Fibroblast of the conjunctiva (primary cell): ENCODE measurements at regions not wholly inside any gene's neighbourhood (a gene's known extent, or its start where the extent isn't known, plus 50 kb on each side); places are given as distances from the start of the nearest gene placed in this dataset.
A peak's percentile ranks its signal among the peaks of the same experiment; 100 is the strongest.

Experiments
- DNase-seq: peaks from one replicate; pipeline ENCODE4 v3.0.0-alpha.2; 2010; ENCODE audit warnings: low read depth

DNA sequence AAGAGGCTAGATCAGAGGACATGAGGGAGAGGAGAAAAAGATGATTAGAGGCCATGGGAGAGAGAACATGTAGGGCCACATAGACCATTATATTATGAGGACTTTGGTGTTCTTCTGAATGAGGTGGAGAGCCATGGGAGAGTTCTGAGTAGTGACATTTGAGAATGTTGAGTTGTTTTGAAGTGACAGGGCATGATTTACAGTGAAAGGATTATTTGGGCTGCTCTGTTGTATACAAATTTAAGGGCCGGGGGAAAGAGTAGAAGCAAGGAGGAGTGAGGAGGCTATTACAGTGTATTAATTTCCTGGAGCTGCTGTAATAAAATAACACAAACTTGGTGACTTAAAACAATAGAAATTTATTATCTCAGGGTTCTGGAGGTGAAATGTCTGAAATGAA lies 102.5 kb upstream of the RGS4 start:
- DNase-seq, result no peak

DNA sequence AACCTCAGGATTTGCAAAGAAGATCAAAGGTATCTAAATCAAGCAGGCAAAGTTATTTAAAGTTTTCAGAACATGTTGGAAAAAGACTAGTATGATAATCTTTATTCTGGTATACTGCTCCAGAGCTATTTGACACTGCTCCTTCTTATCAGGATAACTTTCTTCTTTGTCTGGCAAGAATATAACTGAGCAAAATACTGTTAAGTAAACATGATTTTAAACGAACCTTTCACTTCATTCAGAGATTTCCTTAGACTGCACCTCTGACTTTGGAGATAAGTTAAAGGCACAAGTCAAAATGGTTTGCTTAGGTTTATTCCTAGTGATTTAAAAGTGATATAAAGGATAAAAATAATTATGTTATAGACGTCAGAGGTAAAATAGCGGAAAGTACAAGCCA lies 103.9 kb upstream of the CCDC190 start:
- DNase-seq, result no peak

DNA sequence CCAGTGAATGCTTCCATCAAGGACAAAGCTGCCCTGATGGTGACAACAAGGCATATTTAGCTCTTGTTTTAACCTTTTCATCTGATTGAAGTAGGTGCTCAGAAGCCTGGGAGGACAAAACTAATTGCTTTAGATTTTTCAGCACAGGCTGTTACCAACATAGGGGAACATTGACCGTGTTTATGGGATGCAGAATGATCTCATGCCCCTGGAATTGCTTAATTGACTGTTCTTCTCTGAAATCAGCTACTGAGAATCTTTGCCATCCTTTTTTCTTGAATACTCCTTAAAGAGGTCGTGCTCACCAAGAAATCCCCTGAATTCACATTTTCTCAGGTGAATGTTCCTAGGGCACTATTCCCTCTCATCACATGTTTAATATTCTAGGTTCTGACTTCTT lies 95.9 kb upstream of the CCDC190 start:
- no peak for DNase-seq

DNA sequence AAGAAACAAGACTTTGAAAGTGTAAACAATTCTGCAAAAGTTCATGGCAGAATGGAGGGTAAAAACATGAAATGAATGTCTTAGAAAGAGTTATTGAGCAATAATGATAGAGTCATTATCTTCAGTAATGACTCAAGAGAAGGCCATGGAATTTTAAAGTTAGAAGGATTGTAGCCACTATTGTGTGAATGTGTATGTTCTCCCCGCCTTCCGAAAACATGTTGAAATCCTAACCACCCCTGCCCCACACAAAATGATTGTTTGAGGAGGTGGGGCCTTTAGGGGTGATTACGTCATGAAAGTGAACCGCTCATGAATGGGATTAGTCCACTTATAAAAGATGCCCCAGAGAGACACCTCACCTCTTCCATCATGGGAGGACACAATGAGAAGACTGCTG lies 93.8 kb upstream of the CCDC190 start:
- DNase-seq, result no peak

DNA sequence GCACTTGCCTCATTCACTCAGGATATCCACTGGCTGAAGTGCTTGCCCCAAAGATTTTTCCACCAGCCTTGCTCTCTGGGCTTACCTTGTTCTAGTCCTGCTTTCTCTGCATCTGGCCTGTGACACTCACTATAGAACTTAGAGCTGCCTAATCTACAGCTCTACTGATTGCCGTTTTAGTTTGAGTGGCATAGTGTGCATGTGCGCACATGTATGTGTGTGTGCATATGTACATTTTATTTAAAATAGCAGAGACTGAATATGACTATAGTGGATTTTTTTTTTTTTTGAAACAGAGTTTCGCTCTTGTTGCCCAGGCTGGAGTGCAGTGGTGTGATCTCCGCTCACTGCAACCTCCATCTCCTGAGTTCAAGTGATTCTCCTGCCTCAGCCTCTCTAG lies 92.0 kb upstream of the CCDC190 start:
- no peak for DNase-seq

DNA sequence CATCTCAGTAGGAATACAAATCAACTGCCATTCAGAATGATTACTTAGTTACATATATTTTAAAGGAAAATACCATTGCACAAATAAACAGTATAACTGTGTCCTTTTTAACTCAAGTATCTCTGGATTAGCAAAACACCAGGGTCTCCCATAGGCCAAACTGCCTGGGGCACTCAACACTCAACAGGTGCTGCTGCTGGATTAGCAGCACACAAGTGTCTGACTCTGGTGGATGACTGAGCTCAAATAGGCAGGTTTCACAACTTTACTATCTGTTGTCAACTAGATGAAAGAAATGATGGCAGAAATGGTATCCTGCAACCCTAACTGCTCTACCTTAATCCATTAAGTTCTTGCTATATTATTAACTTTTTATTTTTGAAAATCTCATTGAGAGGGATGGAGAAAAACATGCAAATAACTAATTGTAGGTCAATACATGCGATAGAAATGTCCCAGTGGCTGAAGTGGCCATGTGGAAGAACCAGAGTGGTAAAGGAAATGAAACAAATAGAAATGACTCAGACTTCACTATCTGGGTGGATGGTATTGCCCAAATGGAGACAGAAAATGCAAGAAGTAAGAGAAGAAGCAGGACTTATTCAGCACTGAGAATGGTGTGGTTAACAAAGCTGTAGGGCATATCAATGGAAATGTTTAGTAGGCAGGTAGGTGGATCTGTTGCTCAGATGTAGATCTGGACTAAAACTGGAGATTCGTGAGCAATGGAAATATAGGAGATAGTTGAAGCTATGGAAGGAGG lies 90.8 kb upstream of the CCDC190 start:
- DNase-seq, result no peak

DNA sequence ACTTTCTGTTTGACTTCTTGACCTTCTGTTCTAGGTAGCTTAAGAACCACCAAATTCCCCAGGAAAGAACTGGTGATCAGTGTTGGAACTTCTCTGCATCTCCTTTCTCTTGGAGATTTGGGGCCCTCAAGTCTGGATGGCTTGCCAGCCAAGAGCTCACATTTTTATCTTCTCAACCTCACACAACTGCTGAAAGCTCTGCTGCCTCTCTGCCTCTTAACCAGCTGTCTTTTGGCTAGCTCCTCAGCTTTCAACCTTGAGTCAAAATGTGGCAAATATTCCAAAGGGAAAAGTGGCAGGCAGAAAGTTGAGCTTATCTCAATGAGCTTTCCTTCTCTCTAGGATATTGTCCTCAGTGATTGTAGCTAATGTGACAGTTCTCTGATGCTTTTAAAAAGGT lies 89.2 kb upstream of the CCDC190 start:
- no peak for DNase-seq

DNA sequence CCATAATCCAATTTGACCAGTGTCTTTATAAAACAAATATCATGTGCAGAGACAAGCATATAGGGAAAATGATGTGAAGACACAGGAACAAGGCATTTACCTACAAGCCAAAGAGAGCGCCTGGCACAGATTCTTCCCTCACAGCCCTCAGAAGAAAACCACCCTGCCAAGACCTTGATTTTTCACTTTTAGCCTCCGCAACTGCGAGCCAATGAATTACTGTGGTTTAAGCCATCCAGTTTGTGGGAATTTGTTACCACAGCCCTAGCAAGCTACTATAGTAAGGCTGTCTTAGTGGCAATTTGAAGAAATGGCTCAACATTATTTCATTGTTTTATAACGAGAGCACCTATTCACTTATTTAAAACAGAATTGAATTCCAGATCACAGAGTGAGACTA lies 85.7 kb upstream of the CCDC190 start:
- DNase-seq, result no peak

DNA sequence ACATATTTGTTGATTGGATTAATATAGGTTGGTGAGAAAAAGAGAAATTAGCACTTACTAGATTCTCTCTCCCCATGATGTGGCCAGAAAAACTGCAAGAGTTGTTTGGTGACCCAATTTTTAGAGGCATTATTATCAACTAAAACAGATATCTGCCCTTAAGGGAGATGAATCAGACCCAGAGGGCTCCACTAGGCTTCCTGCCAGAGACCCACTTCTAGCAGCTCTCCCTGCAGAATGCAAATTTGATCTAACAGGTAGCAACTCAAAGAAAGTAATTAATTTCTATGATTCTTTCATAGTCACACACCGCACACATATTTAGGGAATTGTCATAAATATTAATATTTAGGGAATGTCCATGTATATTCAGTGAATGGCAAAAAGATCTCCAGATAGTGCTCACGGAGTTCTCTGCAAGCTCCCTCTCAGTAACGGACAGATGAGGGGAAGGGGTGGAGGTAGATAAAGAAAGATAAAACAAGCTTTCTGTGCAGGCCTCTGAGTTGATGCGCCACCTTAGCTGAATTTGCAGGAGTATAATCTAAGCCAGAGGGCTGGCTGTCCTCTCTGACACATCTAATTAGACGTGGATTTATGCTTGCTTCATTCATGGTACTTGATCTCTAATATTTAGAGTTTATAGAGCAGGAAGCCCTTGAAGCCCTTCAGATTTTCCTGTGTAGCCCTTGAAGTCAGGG lies 84.1 kb upstream of the CCDC190 start:
- DNase-seq, result no peak

DNA sequence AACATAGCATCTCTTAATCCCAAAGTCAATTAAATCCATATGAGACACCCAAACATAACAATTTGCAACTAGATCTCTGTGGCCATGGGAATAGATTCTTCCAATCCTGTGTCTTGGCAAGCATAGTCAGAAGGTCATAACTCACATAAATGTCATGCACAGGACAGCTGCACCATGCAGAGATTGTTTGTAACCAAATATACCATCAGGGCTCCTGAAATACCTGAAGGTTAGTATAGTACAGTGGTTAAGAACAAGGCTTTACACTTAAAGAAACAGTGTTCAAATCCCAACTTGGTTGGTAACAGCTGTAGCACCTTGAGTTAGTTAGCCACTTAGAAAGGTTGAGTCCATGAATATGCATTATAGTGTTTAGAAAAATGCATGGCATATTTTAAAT lies 82.6 kb upstream of the CCDC190 start:
- no peak for DNase-seq

DNA sequence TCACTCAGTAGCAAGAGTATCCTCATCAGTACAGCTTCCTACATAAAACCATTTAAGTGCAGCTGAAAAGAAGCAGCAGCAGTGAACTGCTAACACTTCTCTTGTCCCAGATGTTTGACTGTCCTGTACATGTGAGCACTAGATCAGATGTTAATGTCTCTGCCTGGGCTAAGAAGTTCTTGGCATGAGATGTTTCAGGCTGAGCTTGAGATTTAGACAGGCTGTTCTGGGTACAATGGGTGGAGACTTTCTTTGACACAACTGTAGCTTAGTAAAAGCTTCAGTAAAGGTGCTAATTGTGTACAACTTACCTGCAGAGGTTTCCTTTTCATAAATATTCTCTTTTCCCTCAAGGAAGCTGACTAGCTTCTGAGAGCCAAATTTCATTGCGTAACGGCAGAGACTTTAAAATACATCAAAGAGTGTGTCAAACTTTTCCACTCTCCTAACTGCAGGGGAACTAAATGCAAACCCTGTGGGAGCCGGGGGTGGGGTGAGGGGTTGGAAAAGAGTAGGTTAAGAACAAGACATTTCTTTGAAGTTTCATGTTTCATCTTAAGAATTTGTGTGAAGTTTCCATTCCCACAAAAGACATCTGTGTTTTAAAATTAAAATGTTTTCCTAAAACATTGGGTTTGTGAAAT lies 82.1 kb upstream of the CCDC190 start:
- DNase-seq, result peak; percentile 8

DNA sequence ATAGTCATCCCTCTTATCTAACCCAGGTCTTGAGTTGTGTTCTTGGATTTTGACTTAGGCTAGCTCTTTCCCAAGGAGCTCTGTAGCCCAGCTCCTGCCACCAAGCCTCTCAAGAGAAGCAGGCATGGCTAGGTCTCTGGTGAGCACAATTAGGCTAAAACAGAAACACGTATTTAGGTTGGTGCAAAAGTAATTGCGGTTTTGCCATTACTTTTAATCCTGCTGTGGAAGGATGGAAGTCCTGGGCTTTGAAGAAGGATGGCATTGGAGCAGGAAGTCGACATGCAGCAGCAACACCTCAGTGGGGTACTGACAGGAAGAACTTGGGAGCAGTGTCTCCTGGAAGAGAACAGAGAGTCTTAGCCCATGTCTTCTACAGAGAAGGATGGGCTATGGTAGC lies 80.0 kb upstream of the CCDC190 start:
- no peak for DNase-seq

DNA sequence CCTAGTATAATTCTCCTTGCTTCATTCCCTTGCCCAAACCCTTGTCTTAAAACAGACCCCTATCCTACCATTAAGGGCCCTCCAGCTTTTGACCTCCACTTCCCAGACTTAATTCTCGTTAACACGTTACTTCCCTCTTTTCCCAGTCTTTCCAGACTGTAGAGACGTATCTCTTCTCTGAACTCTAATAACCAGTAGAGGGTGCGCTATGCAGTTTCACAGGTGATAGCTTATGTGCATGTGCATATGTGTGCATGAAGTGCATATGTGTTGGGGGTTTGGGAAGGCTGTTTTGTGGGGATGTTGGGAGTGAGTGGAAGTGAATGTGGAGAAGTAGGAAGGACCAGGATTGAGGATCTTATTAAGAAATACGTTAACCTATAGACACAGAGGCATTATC lies 78.1 kb upstream of the CCDC190 start:
- no peak for DNase-seq

DNA sequence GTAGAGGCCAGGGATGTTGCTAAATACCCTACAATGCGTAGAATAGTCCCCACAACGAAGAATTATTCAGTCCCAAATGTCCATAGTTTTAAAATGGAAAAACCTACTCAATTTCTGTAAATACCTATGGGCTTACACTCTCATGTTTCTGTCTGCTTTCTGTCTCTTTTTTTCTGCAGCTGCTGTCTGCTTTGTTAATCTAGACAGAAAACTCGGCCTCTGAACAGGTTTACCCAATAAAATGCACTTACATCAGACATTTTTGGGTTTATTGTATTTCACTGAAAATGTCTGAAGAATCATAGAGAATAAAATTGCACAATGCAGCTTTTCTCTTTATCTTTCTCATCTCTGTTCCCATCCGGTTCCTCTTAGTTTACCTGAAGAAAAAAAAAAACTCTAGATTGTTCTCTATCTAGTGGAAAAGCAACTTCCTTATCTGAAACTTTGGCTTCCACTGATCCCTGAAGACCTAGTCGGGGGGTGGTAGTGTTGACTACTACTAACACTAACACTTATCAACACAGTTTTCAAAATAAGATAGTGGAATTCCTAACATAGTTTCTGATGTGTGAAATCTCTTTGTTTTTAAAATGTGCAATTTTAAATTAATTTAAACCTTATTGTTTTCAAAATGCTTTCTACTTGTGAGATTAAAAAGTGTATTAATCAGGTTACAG lies 76.9 kb upstream of the CCDC190 start:
- no peak for DNase-seq

DNA sequence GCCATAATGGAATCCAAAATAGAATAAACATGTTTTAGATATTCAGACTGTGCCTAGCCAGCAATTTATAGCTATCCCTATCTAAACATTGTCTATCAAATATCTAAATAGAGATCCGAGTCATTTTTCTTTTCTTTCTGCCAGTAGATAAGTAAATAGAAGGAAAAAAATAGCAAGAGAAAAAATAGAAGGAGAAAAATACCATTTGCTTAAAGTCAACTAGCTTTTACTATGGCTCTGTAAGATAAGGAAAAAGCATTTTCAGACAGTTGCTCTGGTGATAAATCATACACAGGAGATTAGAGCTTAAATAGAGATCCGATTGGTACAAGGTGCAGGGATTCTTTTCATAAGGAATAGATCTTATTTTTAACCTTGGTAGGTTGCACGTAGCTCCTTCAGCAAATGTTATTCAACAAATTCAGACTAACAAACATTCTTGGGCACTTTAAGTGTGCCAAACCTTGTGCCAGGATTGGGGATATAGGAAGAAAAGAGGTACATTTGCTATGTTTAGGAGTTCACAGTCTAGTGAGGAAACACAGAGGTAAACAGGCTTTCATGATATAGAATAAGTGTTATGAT lies 70.1 kb upstream of the CCDC190 start:
- no peak for DNase-seq

DNA sequence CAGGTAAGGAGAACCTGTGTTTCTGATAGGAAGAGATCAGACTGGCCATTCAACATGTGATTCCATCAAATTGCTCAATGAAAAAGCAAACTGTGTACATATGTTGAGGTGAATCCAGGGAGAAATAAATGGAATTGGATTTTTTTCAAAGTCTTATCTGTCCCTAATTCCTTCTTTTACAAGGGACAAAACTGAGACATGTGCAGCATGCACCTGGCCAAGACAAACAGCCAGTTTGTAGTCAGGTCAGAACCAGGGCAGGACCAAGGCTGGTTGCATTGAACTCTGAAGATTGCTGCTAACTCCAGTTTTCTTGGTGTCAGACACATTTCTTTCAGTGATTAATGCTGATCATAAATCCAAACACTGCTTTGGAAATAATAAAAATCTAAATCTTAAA lies 69.6 kb upstream of the CCDC190 start:
- DNase-seq, result no peak

DNA sequence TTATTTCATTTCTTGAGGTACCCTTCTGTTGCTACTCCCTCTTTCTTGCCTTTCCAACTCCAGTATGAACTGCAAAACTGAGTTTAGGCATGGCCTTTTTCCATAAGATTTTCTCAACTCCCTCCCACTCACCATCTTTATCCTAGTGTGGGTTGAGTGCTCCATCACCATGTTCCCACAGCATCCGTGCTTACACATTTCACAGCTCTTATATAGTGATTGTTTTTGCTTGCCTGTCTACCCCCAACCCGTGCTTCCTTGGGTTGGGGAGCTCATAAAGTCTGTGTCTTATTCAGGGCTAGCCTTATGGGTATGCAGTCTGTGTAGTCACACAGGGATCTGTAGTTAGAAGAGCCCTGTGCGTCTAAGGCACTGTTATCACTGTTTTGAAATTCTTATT lies 68.2 kb upstream of the CCDC190 start:
- no peak for DNase-seq

DNA sequence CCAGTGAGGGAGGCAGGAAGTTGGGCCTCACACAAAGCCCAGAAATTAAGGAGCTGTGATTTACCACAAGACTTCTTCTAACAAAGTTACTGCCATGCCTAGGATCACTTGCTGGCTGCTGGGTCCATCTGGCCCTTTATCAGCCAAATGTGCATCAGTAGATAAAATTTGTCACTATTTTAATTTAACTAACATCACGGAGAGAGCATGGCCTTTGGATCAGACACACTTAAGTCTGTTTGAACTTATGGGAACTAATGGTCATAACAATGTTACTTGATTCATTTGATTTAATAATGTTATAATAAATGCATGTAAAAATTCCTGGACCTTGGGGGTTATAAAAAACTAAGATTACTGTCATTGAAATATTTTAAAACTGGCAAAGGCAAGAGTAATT lies 67.2 kb upstream of the CCDC190 start:
- DNase-seq, result no peak

DNA sequence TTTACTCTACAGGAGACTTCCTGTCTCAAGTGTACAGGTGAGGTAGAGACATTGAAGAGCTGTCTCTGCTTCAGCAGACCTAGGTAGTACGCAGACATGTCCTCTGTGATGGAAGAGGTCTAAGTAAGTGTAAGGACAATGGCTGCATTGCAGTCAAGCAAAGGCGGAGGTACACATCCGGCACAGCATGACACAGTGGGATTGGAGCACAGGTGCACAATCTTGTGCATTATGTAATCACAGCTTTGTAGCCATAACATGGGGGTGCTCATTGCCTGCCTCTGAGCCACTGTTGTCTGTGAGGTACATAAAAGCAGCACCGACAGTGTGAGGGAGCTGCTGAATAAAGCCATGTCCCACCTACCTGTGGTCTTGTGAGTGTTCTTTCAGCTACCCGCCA lies 66.4 kb upstream of the CCDC190 start:
- DNase-seq, result no peak

DNA sequence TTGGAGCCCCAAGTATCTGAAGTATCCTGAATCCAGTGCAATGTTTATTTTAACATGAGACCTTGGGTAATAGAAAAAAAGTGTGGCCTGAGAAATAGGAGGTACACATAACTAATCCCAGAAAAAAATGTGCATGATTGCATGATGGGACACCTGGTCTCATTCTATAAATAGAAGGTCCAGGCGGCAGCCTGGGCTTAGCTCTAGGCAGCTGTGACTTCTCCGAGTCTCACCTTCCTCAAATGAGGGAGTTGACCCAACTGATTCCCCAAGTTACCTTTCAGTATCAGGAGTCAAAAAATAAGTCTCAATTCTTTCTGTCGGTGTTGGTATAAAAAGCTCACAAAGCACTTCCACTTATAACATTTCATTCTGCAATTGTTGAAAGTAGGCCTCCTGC lies 65.9 kb upstream of the CCDC190 start:
- DNase-seq, result no peak

DNA sequence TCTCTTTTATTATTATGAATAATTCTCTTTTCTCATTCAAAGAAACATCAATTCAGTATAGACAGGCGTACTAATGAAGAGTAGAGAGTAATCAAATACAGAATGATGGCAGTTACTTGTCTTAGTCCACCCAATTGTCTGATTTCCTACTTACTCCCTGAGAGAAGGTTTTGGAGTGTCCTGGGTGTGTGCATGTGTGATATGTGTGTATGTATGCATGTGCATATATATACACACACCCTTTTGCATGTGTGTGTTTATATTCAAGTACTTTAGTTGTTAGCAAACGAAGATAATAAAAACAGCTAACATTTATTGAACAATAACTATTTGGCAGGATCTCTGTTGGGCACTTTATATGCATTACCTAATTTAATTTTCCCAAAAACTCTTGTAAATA lies 63.2 kb upstream of the CCDC190 start:
- no peak for DNase-seq

DNA sequence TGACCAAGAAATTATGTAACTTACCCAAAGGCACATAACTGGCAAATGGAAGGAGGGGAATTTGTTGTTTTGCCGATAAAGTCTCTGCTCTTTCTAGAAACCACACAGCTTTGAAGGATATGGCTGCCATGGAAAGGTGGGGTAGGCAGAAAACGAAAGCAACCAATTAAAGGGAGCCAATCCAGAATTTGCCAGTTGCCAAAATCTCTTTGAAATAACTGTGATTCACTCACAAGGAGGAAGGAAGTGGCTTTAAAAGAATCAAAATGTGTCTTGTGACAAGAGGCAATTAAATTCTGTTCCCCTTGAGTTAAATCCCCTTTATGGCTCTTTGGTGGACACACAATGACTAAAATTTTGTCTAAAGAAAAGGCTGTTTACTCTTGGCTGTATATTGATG lies 61.2 kb upstream of the CCDC190 start:
- no peak for DNase-seq

DNA sequence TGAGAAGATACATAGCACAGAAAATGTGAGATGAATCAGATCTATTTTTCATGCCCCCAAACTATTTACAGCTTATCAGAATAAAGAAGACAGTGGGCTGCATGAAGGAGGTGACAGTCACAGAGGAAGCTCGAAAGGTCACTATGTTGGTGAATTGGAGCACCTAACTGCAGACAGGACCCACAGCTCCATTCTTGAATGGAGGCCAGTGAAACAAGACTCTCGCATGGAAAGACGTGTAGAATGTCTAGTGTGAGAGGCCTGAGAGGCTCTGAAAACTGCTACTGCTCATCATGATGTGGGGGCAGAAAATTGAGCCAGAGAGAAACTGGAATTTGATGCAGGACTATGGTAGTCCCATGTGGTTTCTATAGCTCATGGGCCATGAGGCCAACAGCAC lies 60.3 kb upstream of the CCDC190 start:
- no peak for DNase-seq
